Activated T-helper 2 cell treated with anti-CD3 and anti-CD28 coated beads, Interferon-gamma antibody, Interleukin-2, Interleukin-4, amounts not matched to agents 10 μg/mL and 5 μg/mL and 100 μg/mL, durations not matched to agents 14 hours and 24 hours and 36 hours (primary cell): ENCODE measurements at regions not wholly inside any gene's neighbourhood (a gene's known extent, or its start where the extent isn't known, plus 50 kb on each side); places are given as distances from the start of the nearest gene placed in this dataset.

ENCODE experiments used
- DNase-seq: peaks from one replicate; pipeline ENCODE4 v3.0.0; 2021; ENCODE audit warnings: low spot score
- H3K27ac Mint-ChIP-seq: one replicate; pipeline ENCODE4 v1.8.0; 2021; ENCODE audit warnings: mixed read lengths
- H3K27me3 Mint-ChIP-seq: one replicate; pipeline ENCODE4 v1.8.0; 2021; ENCODE audit warnings: low read depth, mixed read lengths
- H3K36me3 Mint-ChIP-seq: one replicate; pipeline ENCODE4 v1.8.0; 2021; ENCODE audit warnings: low read depth, mixed read lengths
- H3K4me1 Mint-ChIP-seq: one replicate; pipeline ENCODE4 v1.8.0; 2021; ENCODE audit warnings: low read depth, mixed read lengths
- H3K4me3 Mint-ChIP-seq: one replicate; pipeline ENCODE4 v1.8.0; 2021; ENCODE audit warnings: low read depth, mild to moderate bottlenecking, moderate library complexity, mixed read lengths
- H3K9me3 Mint-ChIP-seq: one replicate; pipeline ENCODE4 v1.8.0; 2021; ENCODE audit warnings: mixed read lengths
- intact Hi-C: fragments of 100-400 bp; cut with micrococcal nuclease; formaldehyde crosslinking; loops from one replicate; pipeline ENCODE4 v1.15.1; 2023

- H3K36me3 Mint-ChIP-seq: no peaks in the 10 kb centered on the region
- no peak overlapping the region for H3K4me3 Mint-ChIP-seq
- no peak overlapping the region for H3K27ac Mint-ChIP-seq
- H3K4me1 Mint-ChIP-seq: no peaks in the 10 kb centered on the region
- H3K27me3 Mint-ChIP-seq: no peaks in the 10 kb centered on the region
- no peaks in the 10 kb centered on the region for H3K9me3 Mint-ChIP-seq
- no peak for DNase-seq
- intact Hi-C loops: no loop called here
Observed at GRCh38 chr6:113423956-113424355, 433.2 kb upstream of the MARCKS start.

DNA sequence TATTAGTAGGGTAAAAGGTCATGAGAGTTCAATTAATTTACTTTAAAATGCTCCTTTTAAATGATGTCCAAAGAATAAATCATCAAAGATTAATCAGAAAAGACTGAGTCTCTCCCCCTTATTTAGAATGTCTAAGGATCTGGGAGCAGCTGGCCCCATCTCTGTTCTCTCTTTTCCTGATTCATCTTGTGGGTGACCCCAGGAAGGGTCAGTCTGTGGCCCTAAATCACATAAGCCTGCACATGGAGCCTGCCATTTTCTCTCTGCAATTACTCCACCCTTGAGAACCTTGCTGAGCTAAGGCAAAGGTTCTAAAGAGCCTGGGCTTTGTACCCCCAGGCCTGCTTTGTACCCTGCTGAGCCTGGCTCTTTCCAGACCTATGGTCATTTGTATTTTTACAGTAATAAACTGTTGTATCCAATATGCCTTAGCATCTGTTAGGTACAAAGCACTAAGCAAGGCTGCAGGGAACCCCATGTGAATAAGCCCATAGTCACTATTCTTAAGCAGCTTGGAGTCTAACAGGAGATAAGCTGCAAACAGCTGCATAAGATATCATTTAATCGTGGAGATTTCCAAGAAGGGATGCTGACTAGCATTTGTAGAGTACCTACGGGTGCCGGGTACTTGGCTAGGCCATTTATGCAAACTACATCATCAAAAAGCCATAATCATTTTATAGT is 431.0 kb upstream of the MARCKS start:
- Mint-ChIP-seq H3K27ac (no peak overlapping the region), H3K4me3 (no peak overlapping the region), H3K4me1 (no peaks in the 10 kb centered on the region), H3K9me3 (no peaks in the 10 kb centered on the region), H3K36me3 (no peaks in the 10 kb centered on the region), H3K27me3 (no peaks in the 10 kb centered on the region)
- no peak for DNase-seq
- intact Hi-C loops: no loop called here

DNA sequence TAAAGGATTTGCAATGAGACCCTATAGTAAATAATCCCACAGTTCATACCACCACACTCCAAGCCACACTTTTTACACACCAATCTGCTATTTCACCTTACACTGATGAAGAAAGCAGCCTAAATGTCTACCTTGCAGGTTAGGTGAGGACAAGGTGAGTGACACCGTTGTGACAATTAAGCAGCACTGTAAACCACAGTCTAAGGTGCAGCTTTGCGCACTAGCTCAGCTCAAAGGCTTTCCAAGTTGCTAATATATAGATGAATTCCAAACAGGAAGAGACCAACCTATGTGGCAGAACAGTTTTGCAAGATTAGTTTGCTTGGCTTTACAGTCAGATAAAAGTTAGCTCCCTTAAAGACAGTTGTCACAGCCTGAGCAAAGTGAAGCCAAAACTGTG is 429.5 kb upstream of the MARCKS start:
- Mint-ChIP-seq H3K27ac (no peak overlapping the region), H3K36me3 (no peaks in the 10 kb centered on the region), H3K4me1 (no peaks in the 10 kb centered on the region), H3K27me3 (no peaks in the 10 kb centered on the region), H3K9me3 (no peaks in the 10 kb centered on the region), H3K4me3 (no peak overlapping the region)
- no peak for DNase-seq
- intact Hi-C loops: no loop called here

GRCh38 chr6:113428702-113429101 is 428.4 kb upstream of the MARCKS start:
- Mint-ChIP-seq H3K4me3 (no peak overlapping the region), H3K27me3 (no peaks in the 10 kb centered on the region), H3K9me3 (no peaks in the 10 kb centered on the region), H3K36me3 (no peaks in the 10 kb centered on the region), H3K27ac (no peak overlapping the region), H3K4me1 (no peaks in the 10 kb centered on the region)
- intact Hi-C loops: no loop called here
- DNase-seq: no peak

DNA sequence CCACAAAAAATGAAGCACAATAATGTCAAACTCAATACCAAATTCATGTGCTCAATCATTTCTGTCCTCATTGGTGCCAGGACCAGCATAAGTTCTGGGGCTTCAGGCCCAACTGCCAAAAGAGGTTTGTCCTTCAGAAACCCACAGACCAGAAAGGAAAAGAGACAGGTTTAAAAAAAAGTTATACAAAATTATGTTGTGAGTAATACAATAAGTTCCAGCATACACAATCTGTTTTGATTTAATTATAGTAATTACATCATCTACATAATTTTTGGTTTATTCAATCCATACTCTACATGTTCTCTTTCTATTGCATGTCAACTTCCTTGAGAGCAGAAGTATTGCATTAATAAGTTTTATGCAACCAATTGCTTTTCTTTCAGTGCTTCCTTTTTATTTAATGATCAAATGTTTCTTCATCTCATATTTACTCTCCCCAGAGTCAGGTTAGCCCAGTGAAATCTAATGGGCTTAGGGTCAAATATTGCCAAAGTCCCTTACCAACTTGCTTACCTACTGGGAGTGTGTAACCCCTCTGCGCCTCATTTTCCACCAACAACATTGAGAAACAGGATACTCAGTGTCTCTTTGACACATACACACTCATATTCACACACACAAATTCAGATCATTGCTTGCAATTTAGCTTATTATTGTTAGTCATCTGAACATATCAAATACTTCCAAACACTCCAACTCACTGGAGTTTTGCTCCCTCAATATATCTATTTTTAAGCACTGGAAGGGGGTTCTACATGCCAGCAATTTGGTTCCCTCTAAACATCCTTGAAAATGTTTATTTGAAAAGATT is 424.4 kb upstream of the MARCKS start:
- no peak overlapping the region for H3K27ac Mint-ChIP-seq
- H3K9me3 Mint-ChIP-seq: no peaks in the 10 kb centered on the region
- no peaks in the 10 kb centered on the region for H3K27me3 Mint-ChIP-seq

GRCh38 chr6:113433335-113433991 is 423.7 kb upstream of the MARCKS start:
- H3K4me3 Mint-ChIP-seq: no peak overlapping the region
- no peaks in the 10 kb centered on the region for H3K9me3 Mint-ChIP-seq
- no peak for DNase-seq
- no peaks in the 10 kb centered on the region for H3K36me3 Mint-ChIP-seq
- no peak overlapping the region for H3K27ac Mint-ChIP-seq
- intact Hi-C loops: no loop called here
- no peaks in the 10 kb centered on the region for H3K4me1 Mint-ChIP-seq
- H3K27me3 Mint-ChIP-seq: no peaks in the 10 kb centered on the region

More for the DNA sequence above, 424.4 kb upstream of the MARCKS start:
- intact Hi-C loops: no loop called here
- Mint-ChIP-seq H3K4me3 (no peak overlapping the region), H3K4me1 (no peaks in the 10 kb centered on the region), H3K36me3 (no peaks in the 10 kb centered on the region)
- no peak for DNase-seq

DNA sequence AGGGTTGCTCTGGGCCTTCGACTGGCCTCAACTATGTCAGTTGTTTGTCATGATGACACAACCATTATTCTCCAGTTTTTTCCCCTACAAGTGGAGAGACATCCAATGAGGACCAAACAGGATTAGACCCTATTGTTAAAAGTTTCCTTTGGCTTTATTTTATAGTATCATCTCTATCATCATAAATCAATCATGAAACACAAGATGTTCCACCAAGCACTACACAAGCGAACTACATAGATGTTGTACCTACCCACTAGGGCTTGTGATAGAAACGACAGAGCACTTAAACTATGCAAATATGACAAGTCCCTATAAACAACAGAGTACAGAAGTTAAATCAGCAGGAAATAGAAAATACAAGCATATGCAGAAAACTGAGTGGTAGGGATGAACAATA is 422.5 kb upstream of the MARCKS start:
- no peak overlapping the region for H3K4me3 Mint-ChIP-seq
- no peak overlapping the region for H3K27ac Mint-ChIP-seq
- no peaks in the 10 kb centered on the region for H3K36me3 Mint-ChIP-seq
- intact Hi-C loops: no loop called here
- DNase-seq: no peak
- H3K9me3 Mint-ChIP-seq: no peaks in the 10 kb centered on the region
- H3K4me1 Mint-ChIP-seq: no peaks in the 10 kb centered on the region
- H3K27me3 Mint-ChIP-seq: no peaks in the 10 kb centered on the region

DNA sequence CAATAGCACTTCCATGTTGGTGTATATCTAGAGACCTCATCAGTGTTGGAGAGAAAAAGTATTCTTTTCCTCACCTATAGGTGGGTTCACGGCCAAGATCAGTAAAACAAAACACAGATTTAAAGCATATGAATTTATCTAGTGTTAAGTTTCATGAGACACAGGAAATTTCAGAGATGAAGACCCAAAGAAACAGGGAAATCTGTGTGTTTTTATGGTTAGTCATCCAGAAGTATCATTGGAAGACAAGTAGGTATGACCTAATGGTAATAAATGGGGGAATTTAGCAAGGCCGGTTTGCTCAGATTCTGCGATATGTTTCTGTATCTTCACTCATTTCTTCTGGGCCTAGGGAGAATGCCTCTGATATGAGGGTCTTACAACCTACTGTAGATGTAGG is 419.6 kb upstream of the MARCKS start:
- Mint-ChIP-seq H3K36me3 (no peaks in the 10 kb centered on the region), H3K9me3 (no peaks in the 10 kb centered on the region), H3K27me3 (no peaks in the 10 kb centered on the region), H3K27ac (no peak overlapping the region), H3K4me1 (no peaks in the 10 kb centered on the region), H3K4me3 (no peak overlapping the region)
- no peak for DNase-seq
- intact Hi-C loops: no loop called here

GRCh38 chr6:113439866-113440265 is 417.3 kb upstream of the MARCKS start:
- Mint-ChIP-seq H3K4me3 (no peak overlapping the region), H3K9me3 (no peaks in the 10 kb centered on the region), H3K36me3 (no peaks in the 10 kb centered on the region), H3K4me1 (no peaks in the 10 kb centered on the region), H3K27me3 (no peaks in the 10 kb centered on the region), H3K27ac (no peak overlapping the region)
- intact Hi-C loops: no loop called here
- DNase-seq: no peak

- Mint-ChIP-seq H3K4me1 (no peaks in the 10 kb centered on the region), H3K27me3 (no peaks in the 10 kb centered on the region), H3K9me3 (no peaks in the 10 kb centered on the region), H3K36me3 (no peaks in the 10 kb centered on the region), H3K27ac (no peak overlapping the region), H3K4me3 (no peak overlapping the region)
- no peak for DNase-seq
- intact Hi-C loops: no loop called here
Observed at GRCh38 chr6:113442040-113442439, 415.1 kb upstream of the MARCKS start.

DNA sequence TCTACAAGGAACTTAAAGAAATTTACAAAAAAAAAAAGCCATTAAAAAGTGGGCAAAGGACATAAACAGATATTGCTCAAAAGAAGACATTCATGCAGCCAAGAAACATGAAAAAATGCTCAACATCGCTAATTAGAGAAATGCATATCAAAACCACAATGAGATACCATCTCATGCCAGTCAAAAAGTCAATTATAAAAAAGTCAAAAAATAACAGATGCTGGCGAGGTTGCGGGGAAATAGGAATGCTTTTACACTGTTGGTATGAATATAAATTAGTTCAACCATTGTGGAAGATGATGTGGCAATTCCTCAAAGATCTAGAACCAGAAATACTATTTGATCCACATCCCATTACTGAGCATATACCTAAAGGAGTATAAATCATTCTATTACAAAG is 411.9 kb upstream of the MARCKS start:
- no peaks in the 10 kb centered on the region for H3K27me3 Mint-ChIP-seq
- no peaks in the 10 kb centered on the region for H3K36me3 Mint-ChIP-seq
- no peak for DNase-seq
- no peaks in the 10 kb centered on the region for H3K4me1 Mint-ChIP-seq
- H3K9me3 Mint-ChIP-seq: no peaks in the 10 kb centered on the region
- H3K4me3 Mint-ChIP-seq: no peak overlapping the region
- intact Hi-C loops: no loop called here
- no peak overlapping the region for H3K27ac Mint-ChIP-seq

DNA sequence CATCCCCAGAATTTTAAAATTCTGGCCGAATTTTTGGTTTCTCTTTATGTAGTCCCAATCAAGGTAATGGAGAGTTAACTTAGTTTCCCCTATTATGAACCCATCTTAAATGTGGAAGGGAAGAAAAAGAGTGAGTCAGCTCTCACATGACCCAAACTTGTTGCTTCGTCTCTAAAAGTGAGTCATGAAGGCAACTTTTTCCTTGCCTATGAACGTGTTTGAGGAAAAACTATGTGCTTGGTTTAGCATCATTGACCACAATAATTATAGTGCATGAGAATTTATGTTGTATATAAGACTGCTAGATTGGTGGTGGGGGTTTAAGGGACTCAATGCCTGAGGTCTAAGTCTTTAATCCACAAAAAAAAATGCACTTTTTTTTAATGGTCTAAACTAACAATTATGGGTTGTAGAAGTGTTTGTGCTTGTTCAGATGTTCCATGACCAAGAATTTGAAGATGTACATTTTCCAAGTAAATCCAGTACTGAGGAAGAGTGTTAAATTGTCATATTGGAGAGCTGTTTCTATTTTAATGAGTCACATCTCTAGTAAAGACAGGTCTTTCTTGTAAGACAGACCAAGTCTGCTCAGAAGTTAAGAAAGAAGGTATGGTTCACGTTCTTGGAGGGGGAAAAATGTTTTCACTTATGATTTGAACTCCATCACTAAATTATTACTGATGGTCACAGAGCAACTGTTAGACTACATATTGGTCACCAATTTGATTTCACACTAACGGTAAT is 409.9 kb upstream of the MARCKS start:
- no peaks in the 10 kb centered on the region for H3K4me1 Mint-ChIP-seq
- no peaks in the 10 kb centered on the region for H3K36me3 Mint-ChIP-seq
- intact Hi-C loops: no loop called here
- H3K9me3 Mint-ChIP-seq: no peaks in the 10 kb centered on the region
- no peak overlapping the region for H3K4me3 Mint-ChIP-seq
- no peak for DNase-seq
- H3K27ac Mint-ChIP-seq: no peak overlapping the region
- H3K27me3 Mint-ChIP-seq: no peaks in the 10 kb centered on the region

DNA sequence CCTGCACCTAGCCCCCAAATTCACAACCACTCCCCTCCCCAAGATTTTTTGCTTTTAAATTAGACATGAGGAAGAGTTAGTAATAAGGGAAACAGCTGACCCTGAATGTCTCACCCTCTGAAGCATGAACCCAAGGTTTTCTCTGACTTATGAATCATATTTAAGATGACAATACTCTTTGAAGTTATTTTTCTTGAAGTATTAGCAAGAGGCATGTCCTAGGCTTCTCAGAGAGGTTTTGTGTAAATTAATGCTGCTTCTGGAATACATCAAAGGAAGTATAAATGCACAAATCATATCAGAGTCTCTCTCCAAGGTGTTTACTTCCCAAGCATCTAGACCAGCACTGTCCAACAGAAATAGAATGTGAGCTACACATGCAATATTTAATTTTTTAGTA is 408.1 kb upstream of the MARCKS start:
- Mint-ChIP-seq H3K27ac (no peak overlapping the region), H3K4me3 (no peak overlapping the region), H3K9me3 (no peaks in the 10 kb centered on the region), H3K4me1 (no peaks in the 10 kb centered on the region), H3K36me3 (no peaks in the 10 kb centered on the region), H3K27me3 (no peaks in the 10 kb centered on the region)
- intact Hi-C loops: no loop called here
- DNase-seq: no peak
